ENCODE measurements at regions not wholly inside any gene's neighbourhood (a gene's known extent, or its start where the extent isn't known, plus 50 kb on each side); places are given as distances from the start of the nearest gene placed in this dataset.

DNA sequence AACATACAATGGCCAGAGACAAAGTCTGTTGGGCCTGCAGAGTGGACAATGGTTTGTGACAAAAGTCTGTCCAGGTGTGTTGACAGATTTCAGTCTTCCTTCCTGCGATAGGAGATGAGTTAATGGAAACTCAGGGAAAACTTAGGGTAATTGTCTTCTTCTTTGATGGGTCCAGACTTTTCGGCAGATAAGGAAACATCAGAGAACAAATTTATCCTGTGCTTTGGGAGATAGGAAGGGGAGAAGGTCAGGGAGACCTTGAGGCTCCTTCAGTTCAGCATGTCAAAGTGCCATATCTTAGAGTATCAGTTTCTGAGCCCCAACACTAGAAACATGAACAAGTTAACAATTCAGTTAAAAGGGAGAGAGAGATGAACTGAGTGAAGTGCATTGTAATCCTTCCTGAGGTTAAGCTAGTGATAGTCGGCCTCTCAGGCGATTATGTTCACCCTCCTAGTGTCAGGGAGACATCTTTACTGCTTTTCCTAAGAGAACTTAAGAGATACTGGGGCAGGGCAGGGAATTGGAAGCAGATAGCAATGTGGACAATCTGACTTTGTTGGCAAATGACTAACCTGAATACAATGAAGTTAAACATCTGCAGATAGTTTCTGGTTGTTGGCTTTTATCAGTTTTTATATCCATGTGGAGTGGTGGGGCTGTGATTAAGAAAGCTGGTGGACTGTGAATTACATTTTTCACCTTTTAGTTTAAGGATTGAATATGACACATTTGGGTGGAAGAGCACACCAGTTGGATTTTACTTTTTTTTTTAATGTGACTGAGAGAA, 248.8 kb upstream of the FN1 start:
- peak; percentile 88 for DNase-seq

DNA sequence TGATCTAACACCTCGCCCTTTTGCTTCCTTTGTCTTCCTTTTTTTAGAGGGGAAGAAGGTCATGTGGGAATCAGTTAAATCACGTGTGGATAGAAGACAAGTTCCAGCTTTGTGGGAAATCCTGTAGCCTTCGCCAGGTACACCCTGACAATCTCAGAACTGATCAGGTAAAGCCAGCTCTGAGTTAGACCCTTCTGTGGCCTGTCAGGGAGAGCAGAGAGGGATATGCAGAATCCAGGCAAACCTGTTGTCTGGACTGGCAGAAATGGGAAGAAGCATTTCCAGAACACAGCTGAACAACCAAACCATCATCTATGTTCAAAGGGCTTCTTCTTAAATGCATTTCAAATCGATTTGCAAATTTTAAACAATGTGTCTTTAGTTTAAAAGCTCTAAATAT, 247.4 kb upstream of the FN1 start:
- DNase-seq, result no peak

DNA sequence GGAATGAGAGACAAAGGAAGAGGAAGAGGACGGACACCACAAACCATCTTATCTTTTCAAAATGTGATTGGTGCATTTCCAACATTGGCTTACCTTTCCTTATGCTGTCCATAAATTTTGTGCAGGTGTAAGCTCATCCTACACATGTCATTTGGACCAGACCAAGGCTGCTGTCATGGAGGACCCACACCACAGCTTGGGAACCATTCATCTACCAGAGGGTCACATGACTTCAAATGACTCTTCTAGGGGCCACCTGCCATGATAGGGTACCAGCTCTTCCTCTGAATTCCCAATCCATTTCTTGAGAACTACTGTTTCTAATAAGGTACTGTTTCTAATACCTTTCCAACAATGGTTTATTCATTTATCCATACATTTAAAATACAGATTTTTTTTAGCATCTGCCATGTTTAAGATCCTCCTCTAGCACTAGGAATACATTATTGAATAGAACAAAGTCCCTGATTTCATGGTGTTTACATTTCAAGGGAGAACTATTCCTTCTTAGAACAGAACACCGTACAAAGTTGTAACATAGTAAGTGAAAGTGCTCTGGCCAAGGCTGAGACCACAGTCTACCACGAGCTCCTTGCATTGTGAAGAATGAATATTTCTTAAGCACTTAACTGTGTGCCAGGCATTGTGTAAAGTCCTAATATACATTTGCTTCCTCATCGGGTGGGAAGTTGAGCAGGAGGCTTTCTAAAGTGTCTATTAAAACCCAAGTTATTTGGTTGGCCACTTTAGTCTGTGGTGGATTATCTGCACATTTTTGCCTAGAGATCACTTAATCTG, 246.1 kb upstream of the FN1 start:
- DNase-seq, result no peak

DNA sequence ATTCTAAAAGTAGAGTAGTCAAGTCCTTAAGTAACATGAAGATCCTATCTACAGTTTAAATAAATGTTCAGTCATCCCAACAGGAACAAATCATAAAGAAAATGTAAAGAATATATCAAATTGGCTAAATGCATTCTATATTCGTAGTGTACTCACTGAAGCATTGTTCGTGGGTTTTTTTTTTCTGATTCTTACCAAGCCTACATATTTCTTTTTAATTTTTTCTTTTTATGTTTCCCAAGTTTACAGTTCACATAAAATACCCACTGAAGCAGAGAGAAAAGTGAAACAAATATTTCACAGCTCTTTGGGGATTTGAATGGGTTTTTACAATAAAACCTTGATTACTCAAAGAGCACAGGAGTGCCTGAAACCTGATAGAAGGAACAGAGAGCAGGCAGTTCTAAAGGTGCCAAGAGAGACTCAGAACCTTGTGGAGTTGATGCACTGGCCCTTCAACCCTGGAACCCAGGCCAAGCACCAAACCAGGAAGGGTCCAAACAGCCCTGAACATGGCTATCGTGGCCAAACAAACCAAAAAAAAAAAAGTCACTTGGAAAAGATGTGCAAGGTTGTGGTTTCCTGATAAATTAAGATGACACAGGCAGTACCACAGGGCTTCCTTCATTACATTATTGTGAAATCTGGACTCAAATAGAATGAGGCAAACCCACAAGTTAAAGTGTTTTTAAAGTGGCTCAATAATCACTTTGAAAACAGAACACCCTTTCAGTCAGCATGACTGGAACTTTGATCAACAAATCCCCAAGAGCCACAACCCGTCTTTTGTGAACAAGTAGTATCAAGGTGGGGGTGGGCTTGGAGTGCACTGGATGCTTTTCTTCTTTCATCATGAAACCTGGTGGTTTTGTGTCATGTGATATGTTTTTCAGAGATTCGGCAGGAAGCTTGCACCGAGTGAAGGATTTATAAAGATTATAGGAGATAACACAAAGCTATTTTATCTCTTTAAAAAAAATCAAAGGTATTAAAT, 245.0 kb upstream of the FN1 start:
- peak; percentile 97 for DNase-seq

DNA sequence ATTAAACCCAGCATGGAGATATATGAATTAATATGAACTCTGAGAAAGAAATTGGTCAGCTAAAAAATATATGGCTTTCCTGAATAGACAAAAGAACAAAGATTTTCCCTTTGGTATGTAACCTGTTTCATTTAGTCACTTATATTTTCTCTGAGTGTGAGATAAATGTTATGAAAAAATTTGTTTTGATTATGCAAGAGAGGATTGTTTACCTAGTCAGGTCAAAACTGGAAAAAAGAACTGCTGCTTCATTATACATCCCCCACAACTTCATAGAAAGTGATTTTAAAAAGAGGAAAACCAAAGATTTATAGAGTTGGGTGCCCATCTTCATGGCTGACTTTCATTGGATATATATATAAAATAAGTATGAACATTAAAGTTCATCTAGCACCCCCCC, 242.2 kb upstream of the FN1 start:
- DNase-seq, result no peak

DNA sequence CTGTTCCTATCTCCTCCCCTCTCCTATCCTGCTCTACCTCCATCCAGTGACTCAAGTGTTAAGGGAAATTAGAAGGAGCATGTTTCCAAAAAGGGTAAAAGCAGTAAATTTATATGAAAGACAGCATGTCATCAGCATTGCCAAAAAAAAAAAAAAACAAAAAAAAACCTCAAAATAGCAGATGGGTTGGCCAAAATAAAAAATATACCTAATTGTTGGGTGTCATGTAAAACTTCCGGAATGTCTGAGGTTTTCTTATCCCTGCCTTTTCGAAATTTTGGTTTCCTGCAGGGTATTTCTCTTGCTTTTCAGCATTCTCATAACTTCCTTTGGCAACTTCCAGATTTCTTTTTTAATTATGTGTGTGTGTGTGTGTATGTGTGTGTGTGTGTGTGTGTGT, 241.6 kb upstream of the FN1 start:
- no peak for DNase-seq

DNA sequence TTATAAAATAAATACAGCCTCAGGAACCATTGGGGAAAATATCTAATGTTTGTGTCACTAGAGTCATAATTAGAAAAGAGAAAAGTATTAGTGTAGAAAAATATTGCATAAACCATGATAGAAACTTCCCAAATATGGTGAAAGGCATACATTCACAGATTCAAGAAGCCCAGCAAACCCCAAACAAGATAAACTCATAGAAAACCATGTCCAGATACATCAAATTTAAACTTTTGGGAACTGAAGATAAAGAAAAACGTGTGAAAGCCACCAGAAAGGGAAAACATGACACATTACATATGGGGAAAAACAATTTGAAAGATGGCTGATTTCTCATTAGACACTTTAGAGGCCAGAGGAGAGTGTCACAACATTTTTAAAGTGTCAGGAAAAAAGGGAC, 236.5 kb upstream of the FN1 start:
- DNase-seq, result no peak

DNA sequence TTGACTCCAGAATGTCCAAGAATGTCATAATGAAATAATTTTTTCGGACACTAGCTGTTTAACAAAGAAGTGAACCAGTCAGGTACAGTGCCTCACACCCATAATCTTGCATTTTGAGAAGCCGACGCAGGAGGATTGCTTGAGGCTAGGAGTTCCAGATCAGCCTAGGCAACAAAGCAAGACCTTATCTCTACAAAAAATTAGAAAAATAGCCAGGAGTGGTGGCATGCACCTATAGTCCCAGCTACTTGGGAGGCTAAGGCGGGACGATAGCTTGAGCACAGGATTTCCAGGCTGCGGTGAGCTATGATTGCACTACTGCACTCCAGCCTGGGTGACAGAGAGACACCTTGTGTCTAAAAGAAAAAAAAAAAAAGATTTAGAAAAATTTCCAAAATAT, 235.8 kb upstream of the FN1 start:
- DNase-seq, result no peak

DNA sequence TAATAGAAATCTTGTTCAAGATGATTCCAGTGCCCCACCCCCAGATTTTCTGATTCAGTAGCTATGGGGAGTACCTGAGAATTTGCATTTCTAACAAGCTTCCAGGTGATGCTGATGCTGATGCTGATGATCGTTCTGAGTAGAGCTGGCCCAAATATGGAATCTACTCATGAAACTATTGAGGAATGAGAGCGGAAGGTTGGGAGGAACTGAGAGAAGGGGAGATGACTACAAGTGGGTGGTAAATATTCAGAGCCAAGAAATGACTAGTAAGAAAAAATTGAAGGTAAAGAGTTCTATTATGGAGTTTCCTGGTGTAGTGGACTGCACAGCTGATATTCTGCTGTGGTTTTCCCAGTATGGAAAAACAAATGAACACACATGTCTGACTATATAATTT, 235.4 kb upstream of the FN1 start:
- DNase-seq, result no peak

DNA sequence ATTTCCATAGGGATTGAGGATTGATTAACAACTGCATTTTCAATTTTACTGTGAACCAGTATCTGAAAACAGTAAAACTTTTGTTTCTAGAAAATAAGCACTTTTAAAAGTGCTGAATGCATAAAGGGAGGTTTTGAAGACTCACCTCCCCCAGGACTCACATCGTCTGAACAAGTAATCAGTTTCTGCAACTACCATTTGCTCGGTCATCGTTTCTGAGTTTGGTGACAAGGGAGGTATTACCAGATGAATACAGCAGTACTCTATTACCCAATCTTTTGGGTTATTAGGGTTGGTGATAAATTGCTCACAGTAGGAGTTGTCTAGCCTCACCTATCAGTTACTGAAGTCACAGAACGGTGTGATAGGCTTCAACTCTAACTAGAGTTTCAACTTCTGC, 234.5 kb upstream of the FN1 start:
- no peak for DNase-seq

DNA sequence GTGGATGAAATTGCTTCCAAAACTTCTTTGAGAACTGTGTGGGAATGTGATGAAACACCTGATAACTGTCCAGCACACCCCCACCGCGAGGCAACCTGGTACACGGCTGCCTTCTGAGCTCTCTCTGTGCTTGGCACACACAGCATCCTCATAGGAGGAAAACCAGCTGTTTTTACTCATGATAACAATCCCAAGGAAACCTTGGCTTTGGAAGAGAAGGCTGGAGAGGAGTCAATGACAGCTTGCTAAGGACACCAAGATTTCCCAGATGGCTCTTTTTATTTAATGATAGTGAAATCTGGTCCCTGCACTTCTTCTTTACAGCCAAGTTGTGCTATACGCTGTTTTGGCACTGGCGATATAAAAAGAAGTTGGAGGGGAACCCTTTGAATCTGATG, 232.5 kb upstream of the FN1 start:
- no peak for DNase-seq

DNA sequence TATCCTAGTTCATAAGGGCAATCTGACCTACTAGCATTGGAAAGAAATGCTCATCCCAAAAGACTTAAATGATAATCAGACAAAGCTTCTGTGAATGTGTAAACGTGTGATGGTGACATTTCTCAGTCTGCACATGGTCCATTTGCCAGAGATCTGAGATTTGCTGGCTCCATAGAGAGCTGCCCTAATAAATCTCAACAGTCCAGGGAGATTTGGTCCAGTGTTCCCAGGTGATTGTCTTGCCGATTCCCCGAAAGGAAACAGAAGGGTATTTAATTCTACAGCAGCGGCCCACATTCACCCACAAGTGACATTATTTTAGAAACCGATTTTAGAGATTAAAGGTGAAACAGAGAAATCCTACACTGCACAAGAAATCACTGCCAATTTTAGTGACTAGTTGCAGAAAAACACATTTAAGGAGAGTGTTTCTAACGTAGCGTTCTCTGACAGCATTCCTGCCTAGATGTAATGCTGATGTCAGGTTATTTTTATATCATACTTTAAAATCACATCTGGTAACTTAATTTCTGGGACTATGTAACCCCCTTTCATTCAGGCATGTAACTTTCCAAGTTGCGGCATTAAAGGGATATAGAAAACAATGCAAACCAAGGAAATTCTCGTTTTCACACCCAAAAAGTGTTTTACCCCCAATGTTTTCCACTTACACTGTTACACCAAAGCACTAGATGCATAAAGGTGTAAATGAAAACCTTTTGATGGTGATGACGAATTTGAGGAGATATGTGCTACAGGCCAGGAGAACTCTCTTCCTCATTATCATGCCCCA, 231.9 kb upstream of the FN1 start:
- no peak for DNase-seq

DNA sequence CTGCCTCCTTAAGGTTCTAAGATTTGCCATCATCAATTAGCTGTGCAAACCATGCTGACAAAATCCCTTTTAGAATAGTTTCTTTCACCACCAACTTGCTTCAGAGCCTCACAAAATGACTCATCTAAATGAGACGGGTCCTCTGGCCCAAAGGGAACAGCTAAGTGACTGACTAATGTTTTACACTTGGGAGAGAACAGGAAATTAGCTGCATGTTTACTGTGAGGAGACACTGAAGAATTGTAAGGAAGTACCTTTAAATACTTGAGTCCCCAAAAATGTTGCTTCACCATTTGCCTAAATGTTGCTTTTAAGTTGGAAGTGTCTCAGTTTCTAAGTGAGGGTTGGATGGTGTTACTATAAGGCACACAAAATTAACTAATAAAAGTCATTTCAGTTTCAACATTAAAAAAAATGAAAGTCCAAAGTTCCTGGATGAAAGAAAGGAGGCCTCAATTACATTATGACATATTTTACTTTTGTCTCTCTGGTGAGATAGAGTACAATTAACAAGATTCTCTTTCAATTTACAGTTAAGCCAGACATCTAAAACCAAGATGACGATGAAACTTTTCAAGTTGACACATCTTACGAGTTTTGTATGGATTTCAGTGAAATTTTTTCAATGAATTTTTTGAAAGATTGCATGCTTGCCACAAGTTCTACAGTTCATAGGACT, 229.1 kb upstream of the FN1 start:
- peak; percentile 99 for DNase-seq

DNA sequence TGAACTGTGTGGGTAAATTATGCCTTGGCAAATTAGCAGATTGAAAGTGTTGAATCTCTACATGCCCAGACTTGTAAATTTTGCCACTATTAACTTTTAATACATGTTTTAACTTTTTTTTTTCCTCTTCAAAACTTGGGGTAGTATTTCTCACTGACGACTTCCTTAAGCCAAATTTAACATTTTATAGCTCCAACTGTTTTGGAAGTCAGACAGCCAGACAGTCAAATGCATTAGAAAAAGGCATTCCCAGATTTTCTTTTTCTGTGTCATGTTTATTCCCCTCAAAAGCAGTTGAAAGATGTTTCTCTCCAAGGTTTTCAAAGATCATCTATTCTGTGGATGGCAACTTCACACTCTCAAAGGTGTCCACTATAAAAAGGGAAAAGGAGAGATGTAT, 226.8 kb upstream of the FN1 start:
- no peak for DNase-seq

DNA sequence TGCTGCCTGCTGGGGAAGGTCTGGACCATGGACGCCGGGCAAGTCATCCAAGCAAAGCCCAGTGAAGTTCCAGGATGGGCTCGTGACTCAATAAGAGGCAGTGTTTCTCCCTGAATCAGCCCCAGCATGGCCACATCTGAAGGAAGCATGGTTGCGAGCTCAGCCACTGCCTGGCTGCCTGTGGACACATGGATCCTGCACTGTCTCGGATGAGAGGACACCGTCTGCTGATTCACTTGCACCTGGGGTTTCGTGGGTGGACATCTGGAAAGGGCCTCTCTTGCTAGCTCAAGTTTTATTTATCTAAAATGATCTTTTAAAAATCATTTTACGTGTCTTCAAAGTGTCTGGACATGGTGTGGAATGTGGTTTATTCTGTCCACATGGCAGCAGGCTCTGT, 224.8 kb upstream of the FN1 start:
- DNase-seq, result peak; percentile 85

DNA sequence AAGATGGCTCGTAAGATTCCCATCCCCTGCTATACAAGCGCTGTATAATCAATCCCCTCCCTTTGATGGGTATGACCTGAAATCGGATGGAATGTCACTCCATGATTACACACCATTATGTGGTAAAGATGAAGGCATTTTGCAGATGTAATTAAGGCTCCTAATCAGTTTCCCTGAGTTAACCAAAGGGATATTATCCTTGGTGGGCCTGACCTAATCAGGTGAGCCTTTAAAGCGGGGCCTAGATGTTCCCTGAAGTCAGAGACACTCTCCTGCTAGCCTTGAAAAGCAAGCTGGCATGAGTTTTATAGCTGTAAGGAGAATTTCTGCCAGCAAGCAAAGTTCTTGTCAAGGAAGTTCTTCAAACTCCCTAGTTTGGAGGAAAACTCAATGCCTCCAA, 223.8 kb upstream of the FN1 start:
- DNase-seq, result no peak

DNA sequence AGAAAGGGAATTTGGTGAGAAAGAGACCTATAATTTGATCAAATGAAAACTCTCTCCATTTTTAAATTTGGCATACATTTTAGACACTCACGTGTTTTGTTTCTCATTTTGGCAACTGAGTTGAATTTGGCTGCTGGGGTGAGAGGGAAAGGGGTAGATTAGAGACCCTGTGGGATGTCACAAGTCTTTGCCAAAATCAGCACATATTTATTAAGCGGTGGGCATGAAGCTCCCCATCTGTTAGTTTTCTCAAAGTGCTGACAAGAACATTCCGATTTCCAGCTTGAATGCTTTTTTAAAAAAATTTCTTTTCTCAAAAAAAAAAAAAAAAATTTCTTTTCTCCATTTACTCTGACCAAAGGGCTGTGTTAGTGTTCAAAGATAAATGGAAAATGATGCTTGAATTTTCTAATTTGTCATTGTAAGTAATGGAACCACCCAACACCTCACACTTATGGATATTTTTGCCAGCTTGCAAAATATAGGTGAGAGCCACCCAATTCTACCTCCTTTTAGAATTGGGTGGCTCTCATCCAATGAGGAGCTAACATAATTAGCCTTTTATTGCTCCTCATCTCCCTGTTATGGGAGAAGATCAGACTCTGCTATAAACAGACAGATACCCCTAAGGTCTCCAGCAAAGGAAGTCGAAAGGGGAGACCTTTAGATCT, 222.9 kb upstream of the FN1 start:
- no peak for DNase-seq

DNA sequence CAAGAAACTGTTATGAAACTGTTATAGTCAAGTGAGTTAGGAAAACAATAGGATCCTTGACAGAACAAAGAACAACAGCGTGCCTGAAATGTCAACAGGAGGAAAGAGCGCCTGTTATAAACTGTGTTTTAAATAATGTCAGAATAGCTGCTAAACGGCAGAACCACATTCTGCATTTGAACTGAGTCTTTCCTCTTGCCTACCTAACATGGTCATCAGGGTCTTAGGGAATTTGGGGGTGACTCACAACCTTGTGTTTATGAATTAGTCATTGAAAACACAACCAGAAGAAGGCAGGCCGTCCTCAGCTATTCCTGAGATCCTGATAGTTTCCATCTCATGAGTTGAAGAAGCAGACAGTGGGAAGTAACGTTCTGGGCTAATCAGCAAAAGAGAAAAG, 222.0 kb upstream of the FN1 start:
- peak; percentile 100 for DNase-seq

DNA sequence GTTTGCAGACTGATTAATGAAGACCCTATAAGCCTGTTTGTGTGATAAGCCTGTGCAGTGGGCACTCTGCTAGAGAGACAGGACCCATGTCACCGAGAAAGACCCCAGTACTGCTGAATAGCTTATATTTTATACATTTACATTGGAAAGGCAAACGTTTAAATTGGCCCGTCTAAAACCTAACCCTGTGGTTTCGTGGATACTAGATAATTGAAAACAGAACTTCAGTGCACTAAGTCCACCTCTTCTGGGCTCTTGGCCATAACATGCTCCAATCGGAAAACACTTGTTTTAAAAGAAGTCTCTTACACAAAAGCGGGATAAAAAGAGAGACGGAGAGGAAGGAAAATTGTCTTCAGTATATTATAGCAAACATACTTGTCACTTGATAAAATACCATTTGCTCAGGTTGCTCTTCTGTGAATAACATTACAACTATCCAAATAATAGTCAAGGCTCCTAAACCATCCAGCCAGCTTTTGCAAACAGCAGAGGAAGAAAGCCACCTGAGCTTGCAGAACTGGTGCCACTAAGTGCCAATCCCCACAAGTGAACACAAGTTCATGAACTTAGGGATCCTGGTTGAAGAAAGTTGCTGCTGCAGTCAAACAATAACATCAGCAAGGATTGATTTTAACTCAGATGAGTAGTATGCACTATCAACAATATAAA, 218.4 kb upstream of the FN1 start:
- no peak for DNase-seq

DNA sequence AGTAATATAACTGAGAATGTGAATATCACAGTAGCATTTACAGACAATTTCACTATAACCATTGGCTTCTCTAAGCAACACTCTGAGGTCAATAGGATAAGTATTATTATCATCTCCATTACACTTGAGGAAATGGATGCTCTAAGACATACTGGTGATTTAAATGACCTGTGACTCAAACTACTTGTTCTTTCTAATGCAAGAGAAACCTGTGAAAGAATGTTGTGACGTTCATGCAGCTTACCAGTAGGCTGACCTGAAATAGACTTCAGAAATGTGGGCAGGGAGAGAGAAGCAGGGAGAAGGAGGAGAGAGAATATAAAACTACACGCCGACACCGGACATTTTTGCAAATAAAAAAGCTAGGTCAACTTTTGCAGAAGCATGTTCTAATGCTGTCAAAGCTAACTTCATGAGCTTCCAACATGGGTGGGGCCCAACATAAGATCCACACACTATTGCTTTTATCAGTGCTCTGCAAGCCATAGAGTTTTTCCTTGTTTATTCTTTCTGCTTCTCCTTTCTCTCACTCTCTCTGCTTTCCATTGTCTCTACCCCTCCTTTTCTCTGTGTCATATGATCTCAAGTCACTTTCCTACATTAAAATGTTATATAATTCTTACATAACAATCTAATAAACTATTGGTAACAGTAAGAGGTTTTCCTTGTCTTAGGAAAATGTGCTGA, 217.6 kb upstream of the FN1 start:
- no peak for DNase-seq

Data from HCEC 1CT (cell line).